ENCODE measurements at regions not wholly inside any gene's neighbourhood (a gene's known extent, or its start where the extent isn't known, plus 50 kb on each side); places are given as distances from the start of the nearest gene placed in this dataset.

GRCh38 chr2:150858382-150858781 lies 370.9 kb upstream of the RND3 start:
- no peak for TF ChIP-seq GATA2 (IDR thresholded peaks at IDR 0.05; ENCODE audit: low read depth, low read length)

- TF ChIP-seq GATA3 (IDR thresholded peaks at IDR 0.05; ENCODE audit: low read depth, low read length) (no peak), GATA2 (IDR thresholded peaks at IDR 0.05; ENCODE audit: low read depth, low read length) (peak; percentile 34; the same call in 1 of the 2 replicates)
These were observed 369.3 kb upstream of the RND3 start for GRCh38 chr2:150856596-150857281.

GRCh38 chr2:150853263-150853662 lies 365.8 kb upstream of the RND3 start:
- TF ChIP-seq GATA3 (IDR thresholded peaks at IDR 0.05; ENCODE audit: low read depth, low read length) (no peak), GATA2 (IDR thresholded peaks at IDR 0.05; ENCODE audit: low read depth, low read length) (no peak)

- TF ChIP-seq GATA3 (IDR thresholded peaks at IDR 0.05; ENCODE audit: low read depth, low read length) (no peak), GATA2 (IDR thresholded peaks at IDR 0.05; ENCODE audit: low read depth, low read length) (no peak)
These were observed 363.2 kb upstream of the RND3 start for GRCh38 chr2:150850641-150851040.

GRCh38 chr2:150847578-150847977 lies 360.1 kb upstream of the RND3 start:
- TF ChIP-seq GATA3 (IDR thresholded peaks at IDR 0.05; ENCODE audit: low read depth, low read length) (no peak), GATA2 (IDR thresholded peaks at IDR 0.05; ENCODE audit: low read depth, low read length) (no peak)

GRCh38 chr2:150846691-150847090 lies 359.2 kb upstream of the RND3 start:
- TF ChIP-seq GATA2 (IDR thresholded peaks at IDR 0.05; ENCODE audit: low read depth, low read length) (no peak), GATA3 (IDR thresholded peaks at IDR 0.05; ENCODE audit: low read depth, low read length) (no peak)

GRCh38 chr2:150832686-150833085 lies 345.2 kb upstream of the RND3 start:
- no peak for TF ChIP-seq GATA3 (IDR thresholded peaks at IDR 0.05; ENCODE audit: low read depth, low read length)
- TF ChIP-seq GATA2 (IDR thresholded peaks at IDR 0.05; ENCODE audit: low read depth, low read length), result no peak

GRCh38 chr2:150824118-150824517 lies 336.7 kb upstream of the RND3 start:
- TF ChIP-seq GATA3 (IDR thresholded peaks at IDR 0.05; ENCODE audit: low read depth, low read length), result no peak
- no peak for TF ChIP-seq GATA2 (IDR thresholded peaks at IDR 0.05; ENCODE audit: low read depth, low read length)

- TF ChIP-seq GATA2 (IDR thresholded peaks at IDR 0.05; ENCODE audit: low read depth, low read length) (no peak), GATA3 (IDR thresholded peaks at IDR 0.05; ENCODE audit: low read depth, low read length) (no peak)
These were observed 330.0 kb upstream of the RND3 start for GRCh38 chr2:150817422-150817821.

GRCh38 chr2:150812664-150813367 lies 325.3 kb upstream of the RND3 start:
- TF ChIP-seq GATA2 (IDR thresholded peaks at IDR 0.05; ENCODE audit: low read depth, low read length) (0 out of 2 replicates have a peak, but pooled peaks have one; percentile 26), GATA3 (IDR thresholded peaks at IDR 0.05; ENCODE audit: low read depth, low read length) (peak; percentile 85)

GRCh38 chr2:150812066-150812465 lies 324.6 kb upstream of the RND3 start:
- TF ChIP-seq GATA3 (IDR thresholded peaks at IDR 0.05; ENCODE audit: low read depth, low read length) (no peak), GATA2 (IDR thresholded peaks at IDR 0.05; ENCODE audit: low read depth, low read length) (no peak)

GRCh38 chr2:150811259-150811855 lies 323.9 kb upstream of the RND3 start:
- no peak for TF ChIP-seq GATA2 (IDR thresholded peaks at IDR 0.05; ENCODE audit: low read depth, low read length)
- no peak for TF ChIP-seq GATA3 (IDR thresholded peaks at IDR 0.05; ENCODE audit: low read depth, low read length)

GRCh38 chr2:150809103-150809502 lies 321.6 kb upstream of the RND3 start:
- peak; percentile 93 for TF ChIP-seq GATA3 (IDR thresholded peaks at IDR 0.05; ENCODE audit: low read depth, low read length)
- TF ChIP-seq GATA2 (IDR thresholded peaks at IDR 0.05; ENCODE audit: low read depth, low read length), result peak; percentile 94

- TF ChIP-seq GATA2 (IDR thresholded peaks at IDR 0.05; ENCODE audit: low read depth, low read length) (no peak), GATA3 (IDR thresholded peaks at IDR 0.05; ENCODE audit: low read depth, low read length) (no peak)
These were observed 318.9 kb upstream of the RND3 start for GRCh38 chr2:150806336-150806735.

Measured in SH-SY5Y (cell line).